ENCODE measurements at regions not wholly inside any gene's neighbourhood (a gene's known extent, or its start where the extent isn't known, plus 50 kb on each side); places are given as distances from the start of the nearest gene placed in this dataset.
"Not testable (repeated sequence)": the region's sequence is repeated elsewhere in the genome, so short reads cannot be mapped to it uniquely, and the experiment has no call there.

DNA sequence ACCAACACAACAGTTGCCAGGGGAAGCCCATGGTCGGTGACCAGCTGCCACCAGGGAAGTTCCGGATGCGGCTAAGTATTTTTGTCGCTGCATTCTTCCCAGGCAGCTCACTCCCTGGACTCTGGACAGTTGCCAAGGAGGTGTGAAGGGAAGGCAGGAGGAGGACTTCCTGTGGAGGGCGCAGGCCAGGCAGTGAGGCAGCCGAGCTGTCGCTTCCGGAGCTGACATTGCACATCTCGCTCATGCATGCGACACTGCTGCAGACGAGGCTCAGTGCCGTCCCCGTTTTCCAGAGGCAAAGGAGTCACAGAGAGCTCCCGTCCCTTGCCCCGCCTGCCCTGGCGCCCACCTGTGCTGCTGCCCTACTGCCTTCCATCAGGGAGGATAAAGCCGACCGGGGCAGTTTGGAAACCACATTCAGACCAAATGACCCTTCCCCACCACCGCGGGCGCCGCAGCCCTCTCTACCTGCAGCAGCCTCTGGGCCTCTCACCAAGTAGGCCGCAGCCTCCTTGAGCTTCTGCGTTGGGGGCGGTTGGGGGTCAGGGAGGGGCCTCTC lies 81.4 kb downstream of the NENF start:
- Mint-ChIP-seq H3K36me3 (ENCODE audit: insufficient read depth in 2 of 2) (peaks cover 0 to 1% of the 10 kb centered on the region in 2 donors), H3K27me3 (ENCODE audit: low read depth) (peaks cover 62% of the 10 kb centered on the region), H3K4me3 (peak overlapping the region in 1 of 2 donors; percentile 27), H3K27ac (no peak overlapping the region), H3K4me1 (ENCODE audit: low read depth) (peaks cover 9% of the 10 kb centered on the region), H3K9me3 (no peaks in the 10 kb centered on the region)
- DNase-seq: peak; percentile 19 to 28
- ATAC-seq (replicated peaks in 1 of 2): peak; percentile 28 to 51

DNA sequence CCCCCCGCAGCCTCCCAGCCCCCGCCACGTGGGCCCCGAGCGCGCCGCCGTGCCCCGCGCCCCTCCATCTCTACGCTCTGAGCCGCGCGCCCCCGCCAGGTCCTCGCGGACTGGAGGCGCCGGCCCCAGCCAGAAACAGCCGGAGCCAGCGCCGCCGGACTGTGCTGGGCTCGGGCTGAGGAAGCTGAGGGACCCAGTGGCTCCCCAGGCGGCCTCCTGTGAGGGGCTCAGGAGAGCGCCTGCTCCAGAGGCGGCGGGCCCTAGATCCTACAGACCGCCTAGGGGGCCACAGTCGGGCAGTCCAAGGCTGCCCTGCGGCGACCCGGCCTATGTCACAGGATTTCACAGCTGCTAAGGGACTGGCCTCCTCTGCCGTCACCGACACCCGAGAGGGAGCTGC lies 82.1 kb downstream of the NENF start:
- peak overlapping the region in 1 of 2 donors; percentile 65 for H3K4me3 Mint-ChIP-seq
- H3K36me3 Mint-ChIP-seq (ENCODE audit: insufficient read depth in 2 of 2): peaks cover 0 to 1% of the 10 kb centered on the region in 2 donors
- peaks cover 62% of the 10 kb centered on the region for H3K27me3 Mint-ChIP-seq (ENCODE audit: low read depth)
- H3K27ac Mint-ChIP-seq: no peak overlapping the region
- ATAC-seq (replicated peaks in 1 of 2) (peak; percentile 45 to 55), DNase-seq (no peak)
- peaks cover 9% of the 10 kb centered on the region for H3K4me1 Mint-ChIP-seq (ENCODE audit: low read depth)
- no peaks in the 10 kb centered on the region for H3K9me3 Mint-ChIP-seq

DNA sequence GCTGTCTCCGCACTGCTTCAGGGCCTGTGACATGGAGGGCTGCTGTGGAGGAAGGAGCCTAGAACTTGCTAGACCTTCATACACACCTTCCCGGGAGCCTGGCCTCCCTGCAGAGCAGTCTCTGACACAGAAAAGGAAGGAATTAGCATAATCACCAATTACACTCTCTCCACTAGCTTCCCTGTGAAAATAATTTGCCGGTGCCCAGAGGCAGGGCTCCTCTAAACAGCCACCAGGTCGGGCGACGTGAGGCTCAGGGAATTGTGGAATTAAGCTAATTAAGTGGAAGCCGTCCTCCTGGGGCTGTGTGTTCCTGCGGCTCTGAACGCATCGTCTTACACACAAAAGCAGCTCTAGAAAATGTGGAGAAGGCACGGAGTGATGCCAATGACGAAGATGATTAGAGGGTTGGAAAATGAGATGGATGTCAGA lies 82.6 kb downstream of the NENF start:
- H3K27me3 Mint-ChIP-seq (ENCODE audit: low read depth): peaks cover 64% of the 10 kb centered on the region
- no peak for DNase-seq
- H3K36me3 Mint-ChIP-seq (ENCODE audit: insufficient read depth in 2 of 2): peaks cover 0 to 1% of the 10 kb centered on the region in 2 donors
- no peak overlapping the region for H3K4me3 Mint-ChIP-seq
- ATAC-seq (replicated peaks in 1 of 2): peak in 1 of 2 donors; percentile 8
- H3K9me3 Mint-ChIP-seq: no peaks in the 10 kb centered on the region
- no peak overlapping the region for H3K27ac Mint-ChIP-seq
- peaks cover 9% of the 10 kb centered on the region for H3K4me1 Mint-ChIP-seq (ENCODE audit: low read depth)

GRCh38 chr1:212516012-212516411 lies 83.3 kb downstream of the NENF start:
- not testable (repeated sequence) for H3K4me3 Mint-ChIP-seq; H3K27ac Mint-ChIP-seq; DNase-seq; H3K4me1 Mint-ChIP-seq (ENCODE audit: low read depth); H3K9me3 Mint-ChIP-seq; ATAC-seq (replicated peaks in 1 of 2); H3K36me3 Mint-ChIP-seq (ENCODE audit: insufficient read depth in 2 of 2)
- H3K27me3 Mint-ChIP-seq (ENCODE audit: low read depth): peaks cover 70% of the 10 kb centered on the region

GRCh38 chr1:212518188-212519054 lies 85.7 kb downstream of the NENF start:
- H3K4me3 Mint-ChIP-seq: no peak overlapping the region
- H3K27ac Mint-ChIP-seq: no peak overlapping the region
- no peaks in the 10 kb centered on the region for H3K9me3 Mint-ChIP-seq
- ATAC-seq (replicated peaks in 1 of 2) (no peak), DNase-seq (no peak)
- no peaks in the 10 kb centered on the region for H3K4me1 Mint-ChIP-seq (ENCODE audit: low read depth)
- H3K27me3 Mint-ChIP-seq (ENCODE audit: low read depth): peaks cover 61% of the 10 kb centered on the region
- no peaks in the 10 kb centered on the region for H3K36me3 Mint-ChIP-seq (ENCODE audit: insufficient read depth in 2 of 2)

GRCh38 chr1:212519131-212519530 lies 86.4 kb downstream of the NENF start:
- H3K4me3 Mint-ChIP-seq: no peak overlapping the region
- H3K4me1 Mint-ChIP-seq (ENCODE audit: low read depth): no peaks in the 10 kb centered on the region
- ATAC-seq (replicated peaks in 1 of 2) (no peak), DNase-seq (no peak)
- H3K36me3 Mint-ChIP-seq (ENCODE audit: insufficient read depth in 2 of 2): no peaks in the 10 kb centered on the region
- H3K27ac Mint-ChIP-seq: no peak overlapping the region
- no peaks in the 10 kb centered on the region for H3K9me3 Mint-ChIP-seq
- peaks cover 54% of the 10 kb centered on the region for H3K27me3 Mint-ChIP-seq (ENCODE audit: low read depth)

DNA sequence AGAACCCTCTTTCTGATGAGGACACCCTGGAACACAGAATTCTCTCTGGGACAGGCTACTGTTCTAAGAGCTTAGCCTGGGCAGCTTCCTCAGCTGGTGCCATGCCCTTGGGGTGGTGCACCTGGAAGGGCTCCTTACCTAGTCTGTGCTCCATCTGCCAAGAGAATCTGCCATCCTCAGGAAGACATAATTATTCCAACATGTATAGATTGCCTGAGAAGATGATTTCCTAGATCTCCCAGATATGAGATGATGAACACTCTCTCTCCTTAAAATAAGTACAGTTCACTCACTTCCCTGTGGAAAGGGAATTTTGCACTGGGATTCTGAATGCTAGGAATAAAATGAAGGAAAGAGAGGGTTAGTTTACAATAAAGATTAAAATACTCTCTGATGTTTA lies 87.6 kb downstream of the NENF start:
- no peak for DNase-seq
- Mint-ChIP-seq H3K36me3 (ENCODE audit: insufficient read depth in 2 of 2) (no peaks in the 10 kb centered on the region), H3K4me3 (no peak overlapping the region), H3K27ac (no peak overlapping the region), H3K9me3 (no peaks in the 10 kb centered on the region), H3K4me1 (ENCODE audit: low read depth) (no peaks in the 10 kb centered on the region), H3K27me3 (ENCODE audit: low read depth) (peaks cover 53% of the 10 kb centered on the region)
- ATAC-seq (replicated peaks in 1 of 2): no peak

- Mint-ChIP-seq H3K27ac (no peak overlapping the region), H3K4me3 (no peak overlapping the region), H3K9me3 (no peaks in the 10 kb centered on the region)
These were observed 87.8 kb upstream of the ATF3 start for GRCh38 chr1:212520746-212521145.

DNA sequence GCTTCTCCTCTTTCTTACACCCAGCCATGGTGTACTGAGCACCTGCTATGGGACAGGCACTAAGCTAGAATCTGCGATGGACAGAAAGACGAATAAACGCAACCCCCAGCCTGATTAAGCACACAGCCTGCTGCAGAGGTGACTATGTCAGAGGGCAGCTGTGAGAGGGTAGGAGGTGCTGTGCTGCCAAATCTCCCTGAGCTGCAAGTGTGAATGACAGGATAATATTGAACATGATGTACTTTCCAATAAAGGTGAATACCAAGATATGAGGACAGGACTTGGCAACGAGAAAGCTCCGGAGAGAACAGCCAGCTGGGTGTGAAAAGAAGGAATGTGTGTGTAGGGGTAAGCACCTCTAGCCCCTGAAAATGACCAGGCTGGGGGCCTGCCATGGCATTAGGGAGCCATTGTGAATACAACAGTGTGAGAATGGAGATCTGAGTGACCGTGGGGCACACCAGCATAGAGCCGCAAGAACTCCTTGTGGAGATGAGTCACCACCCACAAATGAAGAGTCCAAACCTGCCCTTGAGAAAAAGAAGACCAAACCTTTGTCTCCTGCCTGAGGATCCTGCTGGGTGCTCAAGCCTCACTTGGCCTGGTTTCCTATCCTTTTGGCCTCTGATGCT lies 83.0 kb upstream of the ATF3 start:
- no peaks in the 10 kb centered on the region for H3K36me3 Mint-ChIP-seq (ENCODE audit: insufficient read depth in 2 of 2)
- H3K27ac Mint-ChIP-seq: no peak overlapping the region
- H3K9me3 Mint-ChIP-seq: no peaks in the 10 kb centered on the region
- peaks cover 46% of the 10 kb centered on the region for H3K27me3 Mint-ChIP-seq (ENCODE audit: low read depth)
- no peak overlapping the region for H3K4me3 Mint-ChIP-seq
- no peak for ATAC-seq (replicated peaks in 1 of 2)
- no peaks in the 10 kb centered on the region for H3K4me1 Mint-ChIP-seq (ENCODE audit: low read depth)
- no peak for DNase-seq

More at GRCh38 chr1:212520746-212521145, 87.8 kb upstream of the ATF3 start:
- Mint-ChIP-seq H3K4me1 (ENCODE audit: low read depth) (no peaks in the 10 kb centered on the region), H3K36me3 (ENCODE audit: insufficient read depth in 2 of 2) (no peaks in the 10 kb centered on the region), H3K27me3 (ENCODE audit: low read depth) (peaks cover 51% of the 10 kb centered on the region)
- ATAC-seq (replicated peaks in 1 of 2) (no peak), DNase-seq (no peak)

DNA sequence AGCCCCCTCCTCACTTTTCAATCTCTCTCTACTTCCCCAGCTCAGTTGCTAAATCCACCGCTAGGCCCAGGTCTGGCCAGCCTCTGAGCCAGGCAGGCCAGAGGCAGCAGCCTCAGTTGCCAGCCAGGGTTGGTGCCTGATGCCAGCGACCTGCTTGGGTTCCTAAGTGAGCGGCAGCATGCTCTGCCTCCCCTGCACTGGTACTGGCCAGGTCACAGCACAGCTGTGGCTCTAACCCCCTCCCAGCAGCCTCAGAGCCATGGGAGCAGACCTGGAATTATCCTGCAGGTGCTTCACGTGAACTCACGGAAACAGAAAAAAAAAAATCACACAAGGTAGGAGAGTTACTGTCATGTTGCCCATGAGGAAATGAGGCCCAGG lies 82.5 kb upstream of the ATF3 start:
- Mint-ChIP-seq H3K36me3 (ENCODE audit: insufficient read depth in 2 of 2) (no peaks in the 10 kb centered on the region), H3K27me3 (ENCODE audit: low read depth) (peaks cover 46% of the 10 kb centered on the region), H3K4me3 (no peak overlapping the region), H3K4me1 (ENCODE audit: low read depth) (no peaks in the 10 kb centered on the region), H3K27ac (no peak overlapping the region), H3K9me3 (no peaks in the 10 kb centered on the region)
- ATAC-seq (replicated peaks in 1 of 2) (no peak), DNase-seq (no peak)

DNA sequence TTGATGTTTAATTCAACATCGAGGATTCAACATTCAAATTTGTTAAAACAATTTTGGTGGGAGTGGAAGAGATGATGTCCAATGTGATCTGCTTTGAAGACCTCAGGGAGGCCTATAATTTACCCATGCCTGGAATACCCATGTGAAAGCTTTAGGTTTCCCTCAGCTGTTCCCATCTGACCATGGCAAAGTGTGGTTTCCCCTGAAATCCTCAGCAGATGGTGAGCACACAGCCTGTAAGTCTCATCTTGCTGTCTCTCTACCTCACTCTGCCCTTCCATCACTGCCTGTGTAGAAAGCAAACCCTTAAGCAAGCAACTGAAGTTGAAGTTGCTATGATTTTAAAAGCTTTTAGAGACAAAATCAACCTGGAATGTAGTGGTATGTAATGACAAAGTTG lies 80.1 kb upstream of the ATF3 start:
- H3K27me3 Mint-ChIP-seq (ENCODE audit: low read depth): peaks cover 56% of the 10 kb centered on the region
- no peak for ATAC-seq (replicated peaks in 1 of 2)

DNA sequence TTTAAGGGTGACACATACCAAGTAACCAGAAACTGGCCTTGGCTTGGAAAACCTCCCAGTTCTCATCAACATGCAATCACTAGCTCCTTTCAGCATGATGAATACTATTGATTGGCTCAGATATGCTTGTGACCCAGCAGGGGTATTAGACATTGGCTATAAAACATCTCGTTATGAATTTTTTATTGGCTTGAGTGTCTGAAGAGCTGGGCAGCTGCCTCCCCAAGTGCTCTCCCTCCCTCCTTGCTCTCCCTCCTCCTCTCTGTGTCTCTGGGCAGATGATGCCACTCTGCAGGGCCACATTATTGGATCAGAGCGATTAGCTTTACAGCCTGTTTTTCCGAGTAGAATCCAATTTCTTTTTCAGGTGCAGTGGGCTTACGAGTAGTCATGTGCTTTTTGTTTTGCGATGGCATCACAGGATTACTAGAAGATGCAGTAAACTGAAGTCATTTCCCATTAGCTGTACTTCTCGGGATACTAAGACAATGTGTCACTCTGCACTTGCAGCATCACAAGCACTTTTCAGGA lies 79.3 kb upstream of the ATF3 start:
- no peaks in the 10 kb centered on the region for H3K9me3 Mint-ChIP-seq
- H3K27me3 Mint-ChIP-seq (ENCODE audit: low read depth): peaks cover 64% of the 10 kb centered on the region
- no peak overlapping the region for H3K4me3 Mint-ChIP-seq
- no peak overlapping the region for H3K27ac Mint-ChIP-seq
- peaks cover 4% of the 10 kb centered on the region for H3K4me1 Mint-ChIP-seq (ENCODE audit: low read depth)
- no peaks in the 10 kb centered on the region for H3K36me3 Mint-ChIP-seq (ENCODE audit: insufficient read depth in 2 of 2)
- no peak for DNase-seq
- ATAC-seq (replicated peaks in 1 of 2): no peak

More for the DNA sequence above, 80.1 kb upstream of the ATF3 start:
- no peak overlapping the region for H3K27ac Mint-ChIP-seq
- H3K9me3 Mint-ChIP-seq: no peaks in the 10 kb centered on the region
- H3K4me1 Mint-ChIP-seq (ENCODE audit: low read depth): peaks cover 2% of the 10 kb centered on the region
- DNase-seq: no peak
- H3K36me3 Mint-ChIP-seq (ENCODE audit: insufficient read depth in 2 of 2): no peaks in the 10 kb centered on the region
- H3K4me3 Mint-ChIP-seq: no peak overlapping the region

DNA sequence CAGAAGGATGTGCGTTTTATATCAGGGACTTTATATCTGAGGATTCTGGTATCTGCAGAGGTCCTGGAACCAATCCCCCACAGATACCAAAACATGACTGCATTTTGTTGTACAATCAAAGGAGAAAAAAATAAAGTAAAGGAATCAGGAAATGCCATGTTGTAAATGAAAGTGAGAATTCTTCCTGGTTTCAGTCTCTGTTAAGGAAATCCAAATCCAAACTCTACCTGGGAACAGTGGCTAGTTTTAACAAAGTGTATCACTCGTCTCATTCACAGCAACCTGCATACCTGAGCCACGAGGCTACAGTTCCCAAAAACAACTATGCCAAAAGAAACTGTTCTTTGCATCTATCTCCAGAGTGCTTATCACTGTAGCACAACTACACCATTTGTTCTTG lies 77.3 kb upstream of the ATF3 start:
- Mint-ChIP-seq H3K9me3 (no peaks in the 10 kb centered on the region), H3K4me3 (no peak overlapping the region), H3K36me3 (ENCODE audit: insufficient read depth in 2 of 2) (no peaks in the 10 kb centered on the region), H3K4me1 (ENCODE audit: low read depth) (peaks cover 4% of the 10 kb centered on the region), H3K27ac (no peak overlapping the region), H3K27me3 (ENCODE audit: low read depth) (peaks cover 60% of the 10 kb centered on the region)
- DNase-seq (no peak), ATAC-seq (replicated peaks in 1 of 2) (no peak)

All from activated T-cell treated with anti-CD3 and anti-CD28 coated beads, Interleukin-2, amount 50 U/mL, for 72 hours (primary cell).